Omental fat pad (tissue), 3 donors: ENCODE measurements at regions not wholly inside any gene's neighbourhood (a gene's known extent, or its start where the extent isn't known, plus 50 kb on each side); places are given as distances from the start of the nearest gene placed in this dataset.

Source experiments
- ATAC-seq: fragments of 150-250 bp; one replicate; pipeline ENCODE4 v1.9.1; 2016; ENCODE audit warnings: mild to moderate bottlenecking, moderate library complexity; ENCODE audit not compliant: low FRiP score
- DNase-seq: peaks from one replicate; pipeline ENCODE4 v3.0.0-alpha.2; 2019; ENCODE audit warnings: low spot score
- CTCF ChIP-seq, 3 donors: fragments of 450-650 bp; IDR thresholded peaks; one replicate each; pipeline ENCODE4 v1.5.1; 2016 to 2017; ENCODE audit warnings: antibody characterized with exemption in 3 of 3, mild to moderate bottlenecking in 3 of 3, moderate library complexity in 2 of 3

DNA sequence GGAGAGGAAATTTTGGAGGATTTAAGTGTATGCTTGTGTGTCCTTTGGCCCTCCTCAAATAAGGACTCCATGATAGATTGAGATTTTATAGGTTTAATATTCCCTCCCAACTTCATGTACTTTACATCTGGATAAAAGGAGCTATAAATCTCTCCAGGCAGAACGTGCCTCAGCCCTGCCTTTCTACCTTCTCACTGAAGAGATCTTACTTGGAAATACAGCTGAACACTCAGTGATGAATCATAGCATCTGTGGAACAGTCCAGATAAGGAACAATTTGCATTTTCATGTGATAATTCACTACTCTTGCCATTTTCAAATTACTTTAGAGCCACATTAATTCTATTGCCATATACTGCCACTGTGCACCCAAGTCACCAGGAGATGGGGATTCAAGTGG lies 364.6 kb upstream of the PODXL start:
- DNase-seq (no peak), ATAC-seq (no peak)

DNA sequence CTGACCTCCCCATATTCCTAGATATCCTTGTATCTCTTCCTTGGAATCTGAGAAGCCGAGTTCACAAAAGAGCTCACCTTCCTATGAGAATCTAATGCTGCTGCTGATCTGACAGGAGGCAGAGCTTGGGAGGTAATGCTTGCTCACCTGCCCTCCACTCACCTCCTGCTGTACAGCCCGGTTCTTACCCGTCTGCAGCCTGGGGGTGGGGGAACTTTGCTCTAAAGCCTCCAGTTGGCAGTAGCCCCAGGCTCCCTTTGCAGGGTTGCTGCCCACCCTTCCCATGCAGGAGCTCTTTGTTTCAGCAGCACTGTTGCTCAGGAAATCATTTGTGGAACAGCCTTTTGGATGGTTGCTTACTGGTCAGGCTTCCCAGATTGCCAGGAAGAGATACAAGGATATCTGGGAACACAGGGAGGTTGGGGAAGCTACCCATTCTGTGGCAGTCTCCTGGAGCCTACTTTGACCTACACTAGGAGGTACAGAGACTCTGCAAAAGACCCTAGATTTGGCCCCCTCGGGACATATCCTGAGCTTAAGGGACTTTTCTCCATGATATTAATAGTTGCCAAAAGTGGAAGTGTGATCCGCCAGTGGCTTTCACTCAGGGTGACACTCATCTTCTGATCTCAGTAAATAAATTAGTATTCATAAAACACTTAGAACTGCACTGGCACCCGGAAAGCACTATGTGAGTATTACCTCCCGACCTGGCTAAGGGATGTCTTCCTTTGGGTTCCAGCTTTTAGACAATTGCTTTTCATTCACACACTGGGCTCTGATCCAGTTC lies 363.7 kb upstream of the PODXL start:
- DNase-seq (no peak), ATAC-seq (no peak)
- TF ChIP-seq CTCF (IDR thresholded peaks at IDR 0.05): no peak

More for the DNA sequence above, 364.6 kb upstream of the PODXL start:
- TF ChIP-seq CTCF (IDR thresholded peaks at IDR 0.05): no peak

GRCh38 chr7:131911112-131911511 lies 354.7 kb upstream of the PODXL start:
- no peak for DNase-seq
- no peak for ATAC-seq
- no peak for TF ChIP-seq CTCF (IDR thresholded peaks at IDR 0.05)

DNA sequence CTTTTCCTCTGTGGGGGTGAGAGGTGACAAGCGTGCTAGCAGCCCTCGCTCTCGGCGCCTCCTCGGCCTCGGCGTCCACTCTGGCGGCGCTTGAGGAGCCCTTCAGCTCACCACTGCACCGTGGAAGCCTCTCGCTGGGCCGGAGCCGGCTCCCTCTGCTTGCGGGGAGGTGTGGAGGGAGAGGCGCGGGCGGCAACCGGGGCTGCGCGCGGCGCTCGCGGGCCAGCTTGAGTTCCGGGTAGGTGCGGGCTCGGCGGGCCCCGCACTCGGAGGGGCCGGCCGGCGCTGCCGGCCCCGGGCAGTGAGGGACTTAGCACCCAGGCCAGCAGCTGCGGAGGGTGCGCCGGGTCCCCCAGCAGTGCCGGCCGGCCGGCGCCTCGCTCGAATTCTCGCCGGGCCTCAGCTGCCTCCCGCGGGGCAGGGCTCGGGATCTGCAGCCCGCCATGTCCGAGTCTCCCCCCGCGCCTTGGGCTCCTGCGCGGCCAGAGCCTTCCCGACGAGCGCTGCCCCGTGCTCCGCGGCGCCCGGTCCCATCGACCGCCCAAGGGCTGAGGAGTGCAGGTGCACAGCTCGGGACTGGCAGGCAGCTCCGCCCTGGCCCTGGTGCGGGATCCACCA lies 352.8 kb upstream of the PODXL start:
- ATAC-seq (no peak), DNase-seq (no peak)
- TF ChIP-seq CTCF (IDR thresholded peaks at IDR 0.05): no peak

DNA sequence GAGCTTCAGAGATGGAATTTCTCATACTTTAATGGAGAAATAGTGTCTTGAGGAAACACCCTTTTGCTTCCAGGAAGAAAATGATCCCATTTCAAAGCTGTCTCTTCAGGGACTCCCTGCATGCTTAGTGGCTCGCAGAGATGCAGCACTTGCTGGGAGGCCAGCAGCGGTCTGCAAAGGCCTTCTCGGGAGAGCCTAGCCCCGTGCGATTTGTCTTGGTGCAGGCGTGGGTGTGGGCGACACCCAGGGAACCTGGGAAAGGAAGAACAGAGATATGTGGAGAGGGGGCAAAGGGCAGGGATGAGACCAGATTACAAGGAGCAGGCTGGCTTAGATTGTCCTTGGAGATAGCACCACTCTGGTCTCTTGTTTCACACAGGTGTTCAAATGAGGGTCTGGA lies 352.3 kb upstream of the PODXL start:
- no peak for ATAC-seq
- no peak for DNase-seq
- no peak for TF ChIP-seq CTCF (IDR thresholded peaks at IDR 0.05)

- ATAC-seq (no peak), DNase-seq (no peak)
- TF ChIP-seq CTCF (IDR thresholded peaks at IDR 0.05): no peak
These were observed 349.1 kb upstream of the PODXL start for GRCh38 chr7:131905471-131905973.
